ENCODE measurements at regions not wholly inside any gene's neighbourhood (a gene's known extent, or its start where the extent isn't known, plus 50 kb on each side); places are given as distances from the start of the nearest gene placed in this dataset.

- TF ChIP-seq CTCF (conservative IDR thresholded peaks at IDR 0.05), result no peak
- TF ChIP-seq ZFX (IDR thresholded peaks at IDR 0.05), result no peak
- no peak overlapping the region for H3K27ac ChIP-seq
Observed at GRCh38 chr11:130693543-130693942, 222.7 kb downstream of the SNX19 start.

- no peak overlapping the region for H3K27ac ChIP-seq
- TF ChIP-seq ZFX (IDR thresholded peaks at IDR 0.05) (no peak), CTCF (conservative IDR thresholded peaks at IDR 0.05) (no peak)
Observed at GRCh38 chr11:130694488-130695045, 221.7 kb downstream of the SNX19 start.

GRCh38 chr11:130698174-130698573 lies 218.1 kb downstream of the SNX19 start:
- TF ChIP-seq CTCF (conservative IDR thresholded peaks at IDR 0.05), result no peak
- TF ChIP-seq ZFX (IDR thresholded peaks at IDR 0.05), result no peak
- H3K27ac ChIP-seq, result no peak overlapping the region

GRCh38 chr11:130699561-130699960 lies 216.7 kb downstream of the SNX19 start:
- TF ChIP-seq CTCF (conservative IDR thresholded peaks at IDR 0.05), result no peak
- TF ChIP-seq ZFX (IDR thresholded peaks at IDR 0.05), result no peak
- H3K27ac ChIP-seq, result no peak overlapping the region

GRCh38 chr11:130700092-130700491 lies 216.2 kb downstream of the SNX19 start:
- no peak overlapping the region for H3K27ac ChIP-seq

GRCh38 chr11:130703489-130704190 lies 212.6 kb downstream of the SNX19 start:
- no peak overlapping the region for H3K27ac ChIP-seq
- TF ChIP-seq CTCF (conservative IDR thresholded peaks at IDR 0.05) (no peak), ZFX (IDR thresholded peaks at IDR 0.05) (no peak)

More at GRCh38 chr11:130700092-130700491, 216.2 kb downstream of the SNX19 start:
- TF ChIP-seq ZFX (IDR thresholded peaks at IDR 0.05) (no peak), CTCF (conservative IDR thresholded peaks at IDR 0.05) (no peak)

GRCh38 chr11:130705670-130706421 lies 210.4 kb downstream of the SNX19 start:
- TF ChIP-seq CTCF (conservative IDR thresholded peaks at IDR 0.05), result no peak
- no peak overlapping the region for H3K27ac ChIP-seq

All from C4-2B (cell line).